Activated T-helper 17 cell treated with anti-CD3 and anti-CD28 coated beads, Interleukin-2, amount 50 U/mL, for 72 hours (primary cell): ENCODE measurements at regions not wholly inside any gene's neighbourhood (a gene's known extent, or its start where the extent isn't known, plus 50 kb on each side); places are given as distances from the start of the nearest gene placed in this dataset.
"Not testable (repeated sequence)": the region's sequence is repeated elsewhere in the genome, so short reads cannot be mapped to it uniquely, and the experiment has no call there.

Source experiments
- ATAC-seq: fragments of 150-1000 bp; cut with Tn5 transposase; replicated peaks from 2 replicates; pipeline ENCODE4 v1.10.0; 2021; ENCODE audit warnings: mild to moderate bottlenecking, moderate library complexity
- H3K27ac Mint-ChIP-seq: one replicate; pipeline ENCODE4 v1.8.0; 2022; ENCODE audit warnings: mixed read lengths
- H3K27me3 Mint-ChIP-seq: one replicate; pipeline ENCODE4 v1.8.0; 2022; ENCODE audit warnings: mixed read lengths
- H3K36me3 Mint-ChIP-seq: one replicate; pipeline ENCODE4 v1.8.0; 2022; ENCODE audit warnings: low read depth, mild to moderate bottlenecking, mixed read lengths
- H3K4me1 Mint-ChIP-seq: one replicate; pipeline ENCODE4 v1.8.0; 2022; ENCODE audit warnings: mixed read lengths
- H3K4me3 Mint-ChIP-seq: one replicate; pipeline ENCODE4 v1.8.0; 2022; ENCODE audit warnings: mild to moderate bottlenecking, mixed read lengths
- H3K9me3 Mint-ChIP-seq: one replicate; pipeline ENCODE4 v1.8.0; 2022; ENCODE audit warnings: mixed read lengths

- not testable (repeated sequence) for H3K9me3 Mint-ChIP-seq, ATAC-seq, H3K27me3 Mint-ChIP-seq, H3K4me3 Mint-ChIP-seq
- Mint-ChIP-seq H3K27ac (peak overlapping the region; percentile 16), H3K36me3 (peaks cover 78% of the 10 kb centered on the region), H3K4me1 (peaks cover 10% of the 10 kb centered on the region)
Measured at GRCh38 chr9:94441146-94441545, 112.7 kb upstream of the NUTM2F start.

- Mint-ChIP-seq H3K4me1 (peaks cover 10% of the 10 kb centered on the region), H3K36me3 (peaks cover 85% of the 10 kb centered on the region), H3K27ac (peak overlapping the region; percentile 16), H3K27me3 (no peaks in the 10 kb centered on the region), H3K4me3 (no peak overlapping the region), H3K9me3 (no peaks in the 10 kb centered on the region)
- no peak for ATAC-seq
Measured at GRCh38 chr9:94441796-94442195, 113.1 kb upstream of the PCAT7 start.

- ATAC-seq = peak; percentile 42
Measured at GRCh38 chr9:94443032-94443722, 111.7 kb upstream of the PCAT7 start.

GRCh38 chr9:94445863-94446262 is 109.0 kb upstream of the PCAT7 start:
- H3K9me3 Mint-ChIP-seq = no peaks in the 10 kb centered on the region
- no peaks in the 10 kb centered on the region for H3K27me3 Mint-ChIP-seq
- no peak for ATAC-seq
- H3K4me3 Mint-ChIP-seq = no peak overlapping the region
- no peak overlapping the region for H3K27ac Mint-ChIP-seq
- H3K4me1 Mint-ChIP-seq = peaks cover 7% of the 10 kb centered on the region
- H3K36me3 Mint-ChIP-seq = peaks cover 93% of the 10 kb centered on the region

More at GRCh38 chr9:94443032-94443722, 111.7 kb upstream of the PCAT7 start:
- no peaks in the 10 kb centered on the region for H3K27me3 Mint-ChIP-seq
- H3K4me3 Mint-ChIP-seq = no peak overlapping the region
- no peaks in the 10 kb centered on the region for H3K9me3 Mint-ChIP-seq
- H3K4me1 Mint-ChIP-seq = peaks cover 10% of the 10 kb centered on the region
- peaks cover 96% of the 10 kb centered on the region for H3K36me3 Mint-ChIP-seq
- peak overlapping the region; percentile 51 for H3K27ac Mint-ChIP-seq

- Mint-ChIP-seq H3K27me3 (no peaks in the 10 kb centered on the region), H3K4me3 (no peak overlapping the region), H3K27ac (peak overlapping the region; percentile 73), H3K4me1 (no peaks in the 10 kb centered on the region), H3K9me3 (no peaks in the 10 kb centered on the region), H3K36me3 (peaks cover 85% of the 10 kb centered on the region)
- ATAC-seq = no peak
Measured at GRCh38 chr9:94449486-94449885, 105.4 kb upstream of the PCAT7 start.

- Mint-ChIP-seq H3K36me3 (peaks cover 23% of the 10 kb centered on the region), H3K27me3 (no peaks in the 10 kb centered on the region), H3K27ac (no peak overlapping the region), H3K9me3 (peaks cover 18% of the 10 kb centered on the region), H3K4me3 (no peak overlapping the region), H3K4me1 (no peaks in the 10 kb centered on the region)
- ATAC-seq = no peak
Measured at GRCh38 chr9:94464790-94465189, 90.1 kb upstream of the PCAT7 start.

GRCh38 chr9:94472063-94472462 is 82.8 kb upstream of the PCAT7 start:
- not testable (repeated sequence) for H3K36me3 Mint-ChIP-seq, ATAC-seq, H3K4me1 Mint-ChIP-seq, H3K4me3 Mint-ChIP-seq, H3K27ac Mint-ChIP-seq, H3K9me3 Mint-ChIP-seq
- peaks cover 14% of the 10 kb centered on the region for H3K27me3 Mint-ChIP-seq

- Mint-ChIP-seq H3K27ac (no peak overlapping the region), H3K4me1 (no peaks in the 10 kb centered on the region), H3K9me3 (peaks cover 4% of the 10 kb centered on the region), H3K4me3 (no peak overlapping the region), H3K27me3 (peaks cover 14% of the 10 kb centered on the region), H3K36me3 (no peaks in the 10 kb centered on the region)
- no peak for ATAC-seq
Measured at GRCh38 chr9:94472806-94473360, 82.0 kb upstream of the PCAT7 start.

- Mint-ChIP-seq H3K4me1 (no peaks in the 10 kb centered on the region), H3K9me3 (no peaks in the 10 kb centered on the region), H3K27me3 (peaks cover 9% of the 10 kb centered on the region), H3K4me3 (no peak overlapping the region), H3K27ac (no peak overlapping the region), H3K36me3 (no peaks in the 10 kb centered on the region)
- ATAC-seq = no peak
Measured at GRCh38 chr9:94478755-94479730, 75.8 kb upstream of the PCAT7 start.

GRCh38 chr9:94479757-94480156 is 75.1 kb upstream of the PCAT7 start:
- Mint-ChIP-seq H3K27me3 (peaks cover 5% of the 10 kb centered on the region), H3K27ac (no peak overlapping the region), H3K4me1 (no peaks in the 10 kb centered on the region), H3K9me3 (no peaks in the 10 kb centered on the region), H3K36me3 (no peaks in the 10 kb centered on the region), H3K4me3 (no peak overlapping the region)
- no peak for ATAC-seq

- peaks cover 5% of the 10 kb centered on the region for H3K27me3 Mint-ChIP-seq
- no peaks in the 10 kb centered on the region for H3K9me3 Mint-ChIP-seq
- H3K27ac Mint-ChIP-seq = no peak overlapping the region
- no peak overlapping the region for H3K4me3 Mint-ChIP-seq
- no peaks in the 10 kb centered on the region for H3K36me3 Mint-ChIP-seq
- no peak for ATAC-seq
- no peaks in the 10 kb centered on the region for H3K4me1 Mint-ChIP-seq
Measured at GRCh38 chr9:94480205-94480604, 74.7 kb upstream of the PCAT7 start.

- H3K4me1 Mint-ChIP-seq = no peaks in the 10 kb centered on the region
- no peak overlapping the region for H3K27ac Mint-ChIP-seq
- H3K4me3 Mint-ChIP-seq = no peak overlapping the region
- no peaks in the 10 kb centered on the region for H3K36me3 Mint-ChIP-seq
- H3K9me3 Mint-ChIP-seq = no peaks in the 10 kb centered on the region
- ATAC-seq = no peak
- H3K27me3 Mint-ChIP-seq = no peaks in the 10 kb centered on the region
Measured at GRCh38 chr9:94482110-94482509, 72.8 kb upstream of the PCAT7 start.

GRCh38 chr9:94490465-94490864 is 64.4 kb upstream of the PCAT7 start:
- Mint-ChIP-seq H3K36me3 (no peaks in the 10 kb centered on the region), H3K27me3 (peaks cover 19% of the 10 kb centered on the region), H3K4me1 (no peaks in the 10 kb centered on the region), H3K9me3 (no peaks in the 10 kb centered on the region), H3K27ac (no peak overlapping the region), H3K4me3 (no peak overlapping the region)
- ATAC-seq = no peak

GRCh38 chr9:94492125-94492524 is 62.8 kb upstream of the PCAT7 start:
- H3K4me3 Mint-ChIP-seq, ATAC-seq, H3K27ac Mint-ChIP-seq, H3K36me3 Mint-ChIP-seq, H3K4me1 Mint-ChIP-seq, H3K9me3 Mint-ChIP-seq: not testable (repeated sequence)
- H3K27me3 Mint-ChIP-seq = peaks cover 20% of the 10 kb centered on the region
